KMS-11 (cell line): ENCODE measurements at regions not wholly inside any gene's neighbourhood (a gene's known extent, or its start where the extent isn't known, plus 50 kb on each side); places are given as distances from the start of the nearest gene placed in this dataset.

Experiments used
- H2AFZ ChIP-seq: fragments of 200-600 bp; sonication (generic); 2 replicates; pipeline ENCODE4 v1.6.1; 2016; ENCODE audit warnings: antibody characterized with exemption, mixed run types, low read depth
- H3K27ac ChIP-seq: fragments of 200-600 bp; sonication (generic); 2 replicates; pipeline ENCODE4 v1.6.1; 2016; ENCODE audit warnings: mild to moderate bottlenecking, mixed run types
- H3K27me3 ChIP-seq: fragments of 200-600 bp; sonication (generic); 2 replicates; pipeline ENCODE4 v1.6.1; 2017; ENCODE audit warnings: mild to moderate bottlenecking, low read depth, mixed run types, moderate library complexity; ENCODE audit not compliant: insufficient read depth
- H3K36me3 ChIP-seq: fragments of 200-600 bp; sonication (generic); 2 replicates; pipeline ENCODE4 v1.6.1; 2017; ENCODE audit warnings: mild to moderate bottlenecking, mixed run types; ENCODE audit not compliant: insufficient read depth
- H3K4me1 ChIP-seq: fragments of 200-600 bp; sonication (generic); 2 replicates; pipeline ENCODE4 v1.6.1; 2016; ENCODE audit warnings: mild to moderate bottlenecking, low read depth, mixed run types; ENCODE audit not compliant: poor library complexity, severe bottlenecking
- H3K4me2 ChIP-seq: fragments of 200-600 bp; sonication (generic); 2 replicates; pipeline ENCODE4 v1.7.0; 2016; ENCODE audit warnings: mild to moderate bottlenecking, mixed run types
- H3K4me3 ChIP-seq: fragments of 200-600 bp; sonication (generic); IDR thresholded peaks from 2 replicates; pipeline ENCODE4 v1.6.1; 2017; ENCODE audit warnings: low read depth, low read length, mixed read lengths; ENCODE audit not compliant: insufficient read depth
- H3K79me2 ChIP-seq: fragments of 200-600 bp; sonication (generic); 2 replicates; pipeline ENCODE4 v1.6.1; 2016; ENCODE audit warnings: low read depth, mixed run types; ENCODE audit not compliant: insufficient read depth
- H3K9ac ChIP-seq: fragments of 200-600 bp; sonication (generic); 2 replicates; pipeline ENCODE4 v1.6.1; 2016; ENCODE audit warnings: mild to moderate bottlenecking, mixed run types
- H4K20me1 ChIP-seq: fragments of 200-600 bp; sonication (generic); 2 replicates; pipeline ENCODE4 v1.6.1; 2016; ENCODE audit warnings: mild to moderate bottlenecking, mixed run types; ENCODE audit not compliant: insufficient read depth
- CTCF ChIP-seq: fragments of 200-600 bp; sonication (generic); conservative IDR thresholded peaks from 2 replicates; pipeline ENCODE4 v1.6.1; 2017; ENCODE audit warnings: low read depth, mild to moderate bottlenecking, antibody characterized with exemption, low read length, moderate library complexity, mixed read lengths

GRCh38 chr15:60128000-60128376 lies 123.9 kb downstream of the FOXB1 start:
- TF ChIP-seq CTCF, result no peak
- no peak overlapping the region for H2AFZ ChIP-seq
- H4K20me1 ChIP-seq, result no peaks in the 10 kb centered on the region
- peak overlapping the region; percentile 59 for H3K27ac ChIP-seq
- peak overlapping the region; percentile 25; the same call in 1 of the 2 replicates for H3K9ac ChIP-seq
- peaks cover 81% of the 10 kb centered on the region for H3K4me1 ChIP-seq
- peak overlapping the region; percentile 86 for H3K4me2 ChIP-seq
- no peak overlapping the region for H3K4me3 ChIP-seq
- H3K79me2 ChIP-seq, result no peaks in the 10 kb centered on the region
- no peaks in the 10 kb centered on the region for H3K36me3 ChIP-seq
- H3K27me3 ChIP-seq, result no peaks in the 10 kb centered on the region

GRCh38 chr15:60128710-60129109 lies 124.6 kb downstream of the FOXB1 start:
- H3K27ac ChIP-seq, result no peak overlapping the region
- H2AFZ ChIP-seq, result no peak overlapping the region
- H3K36me3 ChIP-seq, result no peaks in the 10 kb centered on the region
- H3K4me1 ChIP-seq, result peaks cover 74% of the 10 kb centered on the region
- H3K4me2 ChIP-seq, result no peak overlapping the region; the same call in 1 of the 2 replicates
- H3K9ac ChIP-seq, result no peak overlapping the region
- H3K27me3 ChIP-seq, result no peaks in the 10 kb centered on the region
- H3K4me3 ChIP-seq, result no peak overlapping the region
- H4K20me1 ChIP-seq, result no peaks in the 10 kb centered on the region
- H3K79me2 ChIP-seq, result no peaks in the 10 kb centered on the region
- TF ChIP-seq CTCF, result no peak

GRCh38 chr15:60130398-60130797 lies 126.3 kb downstream of the FOXB1 start:
- H3K27me3 ChIP-seq, result no peaks in the 10 kb centered on the region
- no peaks in the 10 kb centered on the region for H4K20me1 ChIP-seq
- no peaks in the 10 kb centered on the region for H3K79me2 ChIP-seq
- no peak for TF ChIP-seq CTCF
- no peak overlapping the region for H3K4me3 ChIP-seq
- peaks cover 57% of the 10 kb centered on the region for H3K4me1 ChIP-seq
- peak overlapping the region; percentile 40; the same call in 1 of the 2 replicates for H3K27ac ChIP-seq
- H3K4me2 ChIP-seq, result peak overlapping the region; percentile 69
- H2AFZ ChIP-seq, result no peak overlapping the region
- H3K9ac ChIP-seq, result no peak overlapping the region
- no peaks in the 10 kb centered on the region for H3K36me3 ChIP-seq

GRCh38 chr15:60130821-60131220 lies 126.7 kb downstream of the FOXB1 start:
- TF ChIP-seq CTCF, result no peak
- no peaks in the 10 kb centered on the region for H4K20me1 ChIP-seq
- no peaks in the 10 kb centered on the region for H3K79me2 ChIP-seq
- no peaks in the 10 kb centered on the region for H3K36me3 ChIP-seq
- H2AFZ ChIP-seq, result no peak overlapping the region
- peak overlapping the region; percentile 69; the same call in 1 of the 2 replicates for H3K4me2 ChIP-seq
- no peak overlapping the region for H3K4me3 ChIP-seq
- H3K4me1 ChIP-seq, result peaks cover 53% of the 10 kb centered on the region
- no peak overlapping the region for H3K9ac ChIP-seq
- peak overlapping the region; percentile 40; the same call in 1 of the 2 replicates for H3K27ac ChIP-seq
- no peaks in the 10 kb centered on the region for H3K27me3 ChIP-seq
